SU-DHL-6 (cell line): ENCODE measurements at regions not wholly inside any gene's neighbourhood (a gene's known extent, or its start where the extent isn't known, plus 50 kb on each side); places are given as distances from the start of the nearest gene placed in this dataset.

ENCODE experiments used
- H2AFZ ChIP-seq: fragments of 200-600 bp; sonication (generic); 2 replicates; pipeline ENCODE4 v1.6.1; 2014; ENCODE audit warnings: low read depth, mild to moderate bottlenecking, moderate library complexity, mixed read lengths, antibody characterized with exemption, low read length; ENCODE audit not compliant: severe bottlenecking
- H3F3A ChIP-seq: fragments of 200-600 bp; shearing (Covaris generic); 2 replicates; pipeline ENCODE4 v1.6.0; 2016; ENCODE audit warnings: antibody characterized with exemption, mild to moderate bottlenecking; ENCODE audit not compliant: insufficient read depth
- H3K27ac ChIP-seq: fragments of 200-600 bp; sonication (generic); 2 replicates; pipeline ENCODE4 v1.5.1; 2016; ENCODE audit warnings: low read depth, mild to moderate bottlenecking, low read length, moderate library complexity, mixed read lengths
- H3K27me3 ChIP-seq: fragments of 200-600 bp; sonication (generic), shearing (Covaris generic); 2 replicates; pipeline ENCODE4 v1.6.0; 2014; ENCODE audit warnings: mild to moderate bottlenecking, low read length
- H3K36me3 ChIP-seq: fragments of 200-600 bp; sonication (generic); 2 replicates; pipeline ENCODE4 v1.6.1; 2014; ENCODE audit warnings: mild to moderate bottlenecking, low read length, mixed read lengths
- H3K4me2 ChIP-seq: fragments of 300-600, 200-600 bp; shearing (Covaris generic), sonication (generic); 2 replicates; pipeline ENCODE4 v1.6.0; 2014; ENCODE audit warnings: low read length, low read depth, mild to moderate bottlenecking; ENCODE audit not compliant: poor library complexity, severe bottlenecking
- H3K4me3 ChIP-seq: fragments of 200-600 bp; sonication (generic); 2 replicates; pipeline ENCODE4 v1.5.1; 2014; ENCODE audit warnings: antibody characterized with exemption, low read length, mild to moderate bottlenecking, mixed read lengths; ENCODE audit not compliant: insufficient read depth, poor library complexity, severe bottlenecking
- H3K79me2 ChIP-seq: fragments of 200-600 bp; sonication (generic); 2 replicates; pipeline ENCODE4 v1.6.1; 2014; ENCODE audit warnings: mild to moderate bottlenecking, low read length, moderate library complexity; ENCODE audit not compliant: insufficient read depth
- H3K9ac ChIP-seq: fragments of 200-600 bp; sonication (generic); 2 replicates; pipeline ENCODE4 v1.7.0; 2014; ENCODE audit warnings: mild to moderate bottlenecking, low read length
- H3K9me2 ChIP-seq: fragments of 200-600 bp; sonication (generic); replicated peaks from 2 replicates; pipeline ENCODE4 v1.6.1; 2014; ENCODE audit warnings: low read length; ENCODE audit not compliant: insufficient read depth
- H3K9me3 ChIP-seq: fragments of 200-600 bp; sonication (generic); 2 replicates; pipeline ENCODE4 v1.6.1; 2014; ENCODE audit warnings: low read length, mixed read lengths; ENCODE audit not compliant: insufficient read depth
- H4K20me1 ChIP-seq: fragments of 200-600 bp; sonication (generic); 2 replicates; pipeline ENCODE4 v1.6.1; 2014; ENCODE audit warnings: low read depth, mild to moderate bottlenecking, antibody characterized with exemption, low read length, moderate library complexity, mixed read lengths
- EZH2phosphoT487 ChIP-seq: fragments of 200-600 bp; sonication (generic), shearing (Covaris generic); conservative IDR thresholded peaks from 2 replicates; pipeline ENCODE4 v1.6.1; 2018; ENCODE audit warnings: mild to moderate bottlenecking, antibody characterized with exemption, low read length, moderate library complexity, mixed read lengths
- TF ChIP-seq, protein P1 (sequence below): fragments of 200-600 bp; sonication (generic); IDR thresholded peaks from one replicate; pipeline ENCODE4 v1.5.1; 2017; ENCODE audit warnings: antibody characterized with exemption, mild to moderate bottlenecking, low read length, moderate library complexity; ENCODE audit not compliant: insufficient read depth, poor library complexity, severe bottlenecking

DNA sequence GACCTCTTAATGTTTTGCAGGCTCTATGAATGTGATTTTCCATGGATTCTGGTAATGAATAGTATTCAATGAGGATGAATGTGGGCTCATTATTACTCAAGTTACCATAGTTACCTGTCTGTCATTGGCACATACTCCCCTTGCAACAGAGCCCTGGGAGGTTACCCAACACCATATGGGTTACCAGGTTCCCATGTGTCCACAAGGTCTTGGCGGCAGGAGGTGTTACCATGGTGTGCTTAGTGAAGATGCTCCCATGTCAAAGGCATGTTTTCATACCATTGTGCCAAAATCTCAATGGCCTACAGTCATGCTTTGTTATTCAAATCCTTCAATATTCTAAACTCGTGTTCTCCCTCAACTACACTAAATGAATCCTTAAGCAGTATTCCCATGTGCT is 232.5 kb downstream of the HDGFL1 start:
- no peaks in the 10 kb centered on the region for H3K36me3 ChIP-seq
- H3K9me3 ChIP-seq = no peaks in the 10 kb centered on the region
- H2AFZ ChIP-seq = no peak overlapping the region
- H3K79me2 ChIP-seq = no peaks in the 10 kb centered on the region
- H3K9me2 ChIP-seq = no peaks in the 10 kb centered on the region
- H3K9ac ChIP-seq = no peak overlapping the region
- no peaks in the 10 kb centered on the region for H3F3A ChIP-seq
- no peak overlapping the region for H3K4me3 ChIP-seq
- H3K27me3 ChIP-seq = no peaks in the 10 kb centered on the region
- no peak overlapping the region for H3K27ac ChIP-seq
- TF ChIP-seq, protein P1, sequence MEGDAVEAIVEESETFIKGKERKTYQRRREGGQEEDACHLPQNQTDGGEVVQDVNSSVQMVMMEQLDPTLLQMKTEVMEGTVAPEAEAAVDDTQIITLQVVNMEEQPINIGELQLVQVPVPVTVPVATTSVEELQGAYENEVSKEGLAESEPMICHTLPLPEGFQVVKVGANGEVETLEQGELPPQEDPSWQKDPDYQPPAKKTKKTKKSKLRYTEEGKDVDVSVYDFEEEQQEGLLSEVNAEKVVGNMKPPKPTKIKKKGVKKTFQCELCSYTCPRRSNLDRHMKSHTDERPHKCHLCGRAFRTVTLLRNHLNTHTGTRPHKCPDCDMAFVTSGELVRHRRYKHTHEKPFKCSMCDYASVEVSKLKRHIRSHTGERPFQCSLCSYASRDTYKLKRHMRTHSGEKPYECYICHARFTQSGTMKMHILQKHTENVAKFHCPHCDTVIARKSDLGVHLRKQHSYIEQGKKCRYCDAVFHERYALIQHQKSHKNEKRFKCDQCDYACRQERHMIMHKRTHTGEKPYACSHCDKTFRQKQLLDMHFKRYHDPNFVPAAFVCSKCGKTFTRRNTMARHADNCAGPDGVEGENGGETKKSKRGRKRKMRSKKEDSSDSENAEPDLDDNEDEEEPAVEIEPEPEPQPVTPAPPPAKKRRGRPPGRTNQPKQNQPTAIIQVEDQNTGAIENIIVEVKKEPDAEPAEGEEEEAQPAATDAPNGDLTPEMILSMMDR = no peak
- TF ChIP-seq EZH2phosphoT487 = no peak
- no peak overlapping the region for H3K4me2 ChIP-seq
- H4K20me1 ChIP-seq = no peaks in the 10 kb centered on the region

DNA sequence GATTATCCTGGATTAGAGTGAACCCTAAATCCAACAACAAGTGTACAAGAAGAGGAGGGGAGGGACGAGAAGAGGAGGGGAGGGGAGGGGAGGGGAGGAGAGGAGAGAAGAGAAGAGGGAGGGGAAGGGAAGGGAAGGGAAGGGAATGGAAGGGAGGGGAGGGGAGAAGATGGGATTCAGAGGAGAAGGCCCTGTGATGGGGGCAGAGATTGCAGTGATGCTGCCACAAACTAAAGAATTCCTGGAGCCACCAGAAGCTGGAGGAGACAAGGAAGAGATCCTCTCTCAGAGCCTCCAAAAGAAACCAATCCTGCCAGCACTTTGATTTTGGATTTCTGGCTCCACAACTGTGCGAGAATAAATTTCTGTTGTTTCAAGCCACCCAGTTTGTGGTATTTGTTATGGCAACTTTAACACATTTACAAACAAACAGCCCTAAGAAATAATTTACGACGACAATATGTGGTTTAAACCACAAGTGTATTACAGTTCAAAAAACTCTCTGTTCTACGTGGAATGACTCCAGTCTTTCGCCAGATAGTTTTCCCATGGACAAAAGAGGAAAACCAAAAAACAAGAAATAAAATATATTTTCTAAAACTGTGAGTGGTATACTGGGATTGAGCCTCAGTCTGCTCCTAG is 235.4 kb downstream of the HDGFL1 start:
- no peaks in the 10 kb centered on the region for H3K36me3 ChIP-seq
- no peak overlapping the region for H2AFZ ChIP-seq
- H3K9me2 ChIP-seq = no peaks in the 10 kb centered on the region
- H3K79me2 ChIP-seq = no peaks in the 10 kb centered on the region
- no peaks in the 10 kb centered on the region for H4K20me1 ChIP-seq
- H3K9ac ChIP-seq = no peak overlapping the region
- H3K27me3 ChIP-seq = no peaks in the 10 kb centered on the region
- H3K27ac ChIP-seq = no peak overlapping the region
- H3K9me3 ChIP-seq = no peaks in the 10 kb centered on the region
- no peaks in the 10 kb centered on the region for H3F3A ChIP-seq
- H3K4me2 ChIP-seq = no peak overlapping the region
- no peak for TF ChIP-seq EZH2phosphoT487
- TF ChIP-seq, protein P1 = no peak
- H3K4me3 ChIP-seq = no peak overlapping the region

DNA sequence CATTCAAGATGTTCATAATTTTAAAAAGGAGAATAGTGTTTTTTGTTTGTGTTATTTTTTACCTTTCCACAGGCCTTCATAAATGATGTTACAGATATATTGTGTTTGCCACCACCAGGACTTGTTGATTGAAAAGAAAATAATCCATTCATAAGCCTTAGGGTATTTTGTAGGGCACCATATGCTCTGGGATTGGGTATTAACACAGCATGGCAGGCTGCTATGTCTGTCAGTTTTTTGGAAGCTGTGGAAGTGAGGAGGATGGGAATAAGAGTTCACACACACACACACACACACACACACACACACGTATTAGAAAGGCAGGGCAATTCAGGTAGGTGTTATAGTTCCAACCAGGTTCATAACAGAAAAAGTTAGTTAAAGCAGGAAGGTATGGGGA is 237.9 kb downstream of the HDGFL1 start:
- Histone ChIP-seq H3K27me3 (no peaks in the 10 kb centered on the region), H3K36me3 (no peaks in the 10 kb centered on the region), H3K9me3 (no peaks in the 10 kb centered on the region), H3F3A (no peaks in the 10 kb centered on the region), H2AFZ (no peak overlapping the region), H3K4me3 (no peak overlapping the region), H3K79me2 (no peaks in the 10 kb centered on the region), H3K9me2 (no peaks in the 10 kb centered on the region), H3K4me2 (no peak overlapping the region), H3K9ac (no peak overlapping the region), H4K20me1 (no peaks in the 10 kb centered on the region), H3K27ac (no peak overlapping the region)
- TF ChIP-seq, protein P1 = no peak
- no peak for TF ChIP-seq EZH2phosphoT487
